Left ventricle myocardium inferior (tissue), 1 donor: ENCODE measurements at regions not wholly inside any gene's neighbourhood (a gene's known extent, or its start where the extent isn't known, plus 50 kb on each side); places are given as distances from the start of the nearest gene placed in this dataset.
A peak's percentile ranks its signal among the peaks of the same experiment; 100 is the strongest.

Source experiments
- DNase-seq: peaks from one replicate; pipeline ENCODE4 v3.0.0-alpha.2; 2020
- H3K27ac ChIP-seq: fragments of 200-600 bp; replicated peaks from 2 replicates; pipeline ENCODE4 v1.8.0; 2021
- H3K27me3 ChIP-seq: fragments of 200-600 bp; 2 replicates; pipeline ENCODE4 v1.8.0; 2021; ENCODE audit warnings: low read depth
- H3K36me3 ChIP-seq: fragments of 200-600 bp; 2 replicates; pipeline ENCODE4 v1.8.0; 2021
- H3K4me1 ChIP-seq: fragments of 200-600 bp; 2 replicates; pipeline ENCODE4 v1.8.0; 2021
- H3K4me3 ChIP-seq: fragments of 200-600 bp; 2 replicates; pipeline ENCODE4 v1.8.0; 2021; ENCODE audit warnings: mild to moderate bottlenecking, moderate library complexity
- H3K9me3 ChIP-seq: fragments of 200-600 bp; replicated peaks from 2 replicates; pipeline ENCODE4 v1.8.0; 2021
- intact Hi-C: fragments of 100-400 bp; cut with micrococcal nuclease; formaldehyde crosslinking; loops from one replicate; pipeline ENCODE4 v1.11.0; 2022
- TF ChIP-seq, protein P1 (sequence below): fragments of 200-600 bp; IDR thresholded peaks from 2 replicates; pipeline ENCODE4 v1.8.0; 2021; ENCODE audit warnings: antibody characterized with exemption, mild to moderate bottlenecking, borderline replicate concordance
- donor health status: DM: no; HTN: yes; CAD: no; lungs with severe emphysema.

- Histone ChIP-seq H3K4me3 (no peak overlapping the region), H3K27ac (no peak overlapping the region), H3K36me3 (no peaks in the 10 kb centered on the region), H3K9me3 (no peaks in the 10 kb centered on the region), H3K27me3 (no peaks in the 10 kb centered on the region), H3K4me1 (peaks cover 28% of the 10 kb centered on the region)
- DNase-seq = no peak
- intact Hi-C loops = no loop called here
- TF ChIP-seq, protein P1, sequence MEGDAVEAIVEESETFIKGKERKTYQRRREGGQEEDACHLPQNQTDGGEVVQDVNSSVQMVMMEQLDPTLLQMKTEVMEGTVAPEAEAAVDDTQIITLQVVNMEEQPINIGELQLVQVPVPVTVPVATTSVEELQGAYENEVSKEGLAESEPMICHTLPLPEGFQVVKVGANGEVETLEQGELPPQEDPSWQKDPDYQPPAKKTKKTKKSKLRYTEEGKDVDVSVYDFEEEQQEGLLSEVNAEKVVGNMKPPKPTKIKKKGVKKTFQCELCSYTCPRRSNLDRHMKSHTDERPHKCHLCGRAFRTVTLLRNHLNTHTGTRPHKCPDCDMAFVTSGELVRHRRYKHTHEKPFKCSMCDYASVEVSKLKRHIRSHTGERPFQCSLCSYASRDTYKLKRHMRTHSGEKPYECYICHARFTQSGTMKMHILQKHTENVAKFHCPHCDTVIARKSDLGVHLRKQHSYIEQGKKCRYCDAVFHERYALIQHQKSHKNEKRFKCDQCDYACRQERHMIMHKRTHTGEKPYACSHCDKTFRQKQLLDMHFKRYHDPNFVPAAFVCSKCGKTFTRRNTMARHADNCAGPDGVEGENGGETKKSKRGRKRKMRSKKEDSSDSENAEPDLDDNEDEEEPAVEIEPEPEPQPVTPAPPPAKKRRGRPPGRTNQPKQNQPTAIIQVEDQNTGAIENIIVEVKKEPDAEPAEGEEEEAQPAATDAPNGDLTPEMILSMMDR = no peak
Observed at GRCh38 chr16:85383836-85384832, 229.0 kb upstream of the GSE1 start.

- no peaks in the 10 kb centered on the region for H3K27me3 ChIP-seq
- H3K4me3 ChIP-seq = no peak overlapping the region
- no peaks in the 10 kb centered on the region for H3K9me3 ChIP-seq
- TF ChIP-seq, protein P1 = no peak
- peak; percentile 6 for DNase-seq
- intact Hi-C loops = no loop called here
- H3K27ac ChIP-seq = no peak overlapping the region
- no peaks in the 10 kb centered on the region for H3K36me3 ChIP-seq
- peaks cover 20% of the 10 kb centered on the region for H3K4me1 ChIP-seq
Observed at GRCh38 chr16:85384833-85385462, 228.2 kb upstream of the GSE1 start.

- TF ChIP-seq, protein P1 = no peak
- peak; percentile 10 for DNase-seq
- no peaks in the 10 kb centered on the region for H3K9me3 ChIP-seq
- no peak overlapping the region for H3K27ac ChIP-seq
- no peaks in the 10 kb centered on the region for H3K36me3 ChIP-seq
- no peaks in the 10 kb centered on the region for H3K27me3 ChIP-seq
- H3K4me1 ChIP-seq = peaks cover 18% of the 10 kb centered on the region
- intact Hi-C loops = no loop called here
- no peak overlapping the region for H3K4me3 ChIP-seq
Observed at GRCh38 chr16:85385463-85386331, 227.4 kb upstream of the GSE1 start.

GRCh38 chr16:85386467-85387170, 226.5 kb upstream of the GSE1 start:
- DNase-seq = peak; percentile 1
- TF ChIP-seq, protein P1 = no peak
- Histone ChIP-seq H3K4me1 (peaks cover 14% of the 10 kb centered on the region), H3K27me3 (no peaks in the 10 kb centered on the region), H3K27ac (no peak overlapping the region), H3K4me3 (no peak overlapping the region), H3K36me3 (no peaks in the 10 kb centered on the region), H3K9me3 (no peaks in the 10 kb centered on the region)
- intact Hi-C loops = no loop called here

GRCh38 chr16:85387171-85387507, 226.0 kb upstream of the GSE1 start:
- no peak overlapping the region for H3K27ac ChIP-seq
- no peaks in the 10 kb centered on the region for H3K9me3 ChIP-seq
- no peaks in the 10 kb centered on the region for H3K36me3 ChIP-seq
- TF ChIP-seq, protein P1 = no peak
- intact Hi-C loops = no loop called here
- peak; percentile 3 for DNase-seq
- H3K4me3 ChIP-seq = no peak overlapping the region
- H3K27me3 ChIP-seq = no peaks in the 10 kb centered on the region
- peaks cover 9% of the 10 kb centered on the region for H3K4me1 ChIP-seq
